Hepatocyte (in vitro differentiated cells): ENCODE measurements at regions not wholly inside any gene's neighbourhood (a gene's known extent, or its start where the extent isn't known, plus 50 kb on each side); places are given as distances from the start of the nearest gene placed in this dataset.

ENCODE experiments used
- DNase-seq: peaks from one replicate; pipeline ENCODE4 v3.0.0-alpha.2; 2016; ENCODE audit warnings: low spot score
- H2AFZ ChIP-seq: fragments of 200-600 bp; sonication (generic); 2 replicates; pipeline ENCODE4 v1.6.0; 2016; ENCODE audit warnings: antibody characterized with exemption, mild to moderate bottlenecking
- H3K27ac ChIP-seq: fragments of 200-600 bp; sonication (generic); 2 replicates; pipeline ENCODE4 v1.5.1; 2016; ENCODE audit warnings: mild to moderate bottlenecking
- H3K27me3 ChIP-seq: fragments of 200-600 bp; sonication (generic); 2 replicates; pipeline ENCODE4 v1.6.1; 2016
- H3K36me3 ChIP-seq: fragments of 200-600 bp; sonication (generic); replicated peaks from 2 replicates; pipeline ENCODE4 v1.5.1; 2016; ENCODE audit warnings: low read depth; ENCODE audit not compliant: insufficient read depth
- H3K4me1 ChIP-seq: fragments of 200-600 bp; sonication (generic); 2 replicates; pipeline ENCODE4 v1.5.1; 2016; ENCODE audit warnings: mild to moderate bottlenecking, moderate library complexity; ENCODE audit not compliant: insufficient read depth
- H3K4me2 ChIP-seq: fragments of 200-600 bp; sonication (generic); 2 replicates; pipeline ENCODE4 v1.6.0; 2016
- H3K4me3 ChIP-seq: fragments of 200-600 bp; sonication (generic); 2 replicates; pipeline ENCODE4 v1.5.1; 2016; ENCODE audit warnings: mild to moderate bottlenecking
- H3K79me2 ChIP-seq: fragments of 200-600 bp; sonication (generic); 2 replicates; pipeline ENCODE4 v1.6.0; 2017; ENCODE audit warnings: mild to moderate bottlenecking
- H3K9me2 ChIP-seq: fragments of 200-600 bp; sonication (generic); replicated peaks from 2 replicates; pipeline ENCODE4 v1.6.0; 2017; ENCODE audit warnings: mild to moderate bottlenecking; ENCODE audit not compliant: insufficient read depth
- H3K9me3 ChIP-seq: fragments of 200-600 bp; sonication (generic); 2 replicates; pipeline ENCODE4 v1.5.1; 2016; ENCODE audit warnings: low read depth, mild to moderate bottlenecking
- H4K20me1 ChIP-seq: fragments of 200-600 bp; sonication (generic); 2 replicates; pipeline ENCODE4 v1.6.0; 2016; ENCODE audit warnings: mild to moderate bottlenecking; ENCODE audit not compliant: insufficient read depth, poor library complexity, severe bottlenecking
- EZH2 ChIP-seq: fragments of 200-600 bp; sonication (generic); IDR thresholded peaks from 2 replicates; pipeline ENCODE4 v1.6.1; 2016; ENCODE audit warnings: antibody characterized with exemption, mild to moderate bottlenecking, borderline replicate concordance
- EZH2phosphoT487 ChIP-seq: fragments of 200-600 bp; sonication (generic); IDR thresholded peaks from one replicate; pipeline ENCODE4 v1.6.1; 2018; ENCODE audit warnings: antibody characterized with exemption, mild to moderate bottlenecking, low read depth, moderate library complexity; ENCODE audit not compliant: unreplicated experiment, severe bottlenecking
- WGBS: methylation state at CpG from one replicate; pipeline ENCODE4 v1.1.6; 2016; ENCODE audit warnings: low lambda C conversion rate; ENCODE audit errors: missing lambda C conversion rate; 5-methylcytosine and 5-hydroxymethylcytosine counted together
- TF ChIP-seq, protein P1 (sequence below): fragments of 200-600 bp; sonication (generic); IDR thresholded peaks from 2 replicates; pipeline ENCODE4 v1.5.1; 2016; ENCODE audit warnings: antibody characterized with exemption, mild to moderate bottlenecking; ENCODE audit not compliant: poor library complexity

DNA sequence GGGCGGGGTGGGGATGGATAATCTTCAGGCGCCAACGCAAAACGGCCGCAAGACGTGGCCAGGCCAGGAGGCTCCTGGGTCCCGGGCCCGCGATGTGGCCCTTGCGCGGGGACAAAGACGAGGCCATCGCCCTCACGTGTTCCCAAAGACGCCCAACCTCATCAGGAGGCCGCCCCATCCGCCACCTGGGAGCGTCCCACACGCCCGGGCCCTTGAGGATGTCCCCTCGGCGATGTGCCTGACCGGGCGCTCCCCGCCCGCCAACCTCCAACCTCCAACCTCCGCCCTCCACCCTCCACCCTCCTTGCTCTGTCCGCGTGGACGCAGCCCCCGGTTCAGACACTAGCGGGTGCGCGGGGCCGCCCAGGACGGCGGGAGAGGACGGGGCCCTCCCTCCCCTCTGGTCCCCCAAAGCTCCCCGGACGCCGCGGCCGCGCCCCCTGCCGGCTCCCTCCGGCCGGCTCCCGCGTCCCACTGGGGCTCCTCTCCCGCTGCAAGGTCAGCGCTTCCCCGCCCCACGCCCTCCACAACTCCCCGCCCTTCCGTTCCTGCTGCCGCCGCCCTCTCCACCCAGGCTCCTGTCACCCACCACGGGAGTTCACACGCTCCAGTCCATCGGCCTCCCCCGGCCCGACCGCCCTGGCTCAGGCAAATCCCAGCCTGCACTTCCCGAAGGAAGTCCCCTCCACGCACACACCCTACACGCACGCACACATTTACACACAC is 250.8 kb upstream of the RPL38 start:
- no peaks in the 10 kb centered on the region for H3K9me2 ChIP-seq
- H3K4me3 ChIP-seq = peak overlapping the region; percentile 24
- DNase-seq = peak; percentile 74
- H3K27me3 ChIP-seq = peaks cover 20% of the 10 kb centered on the region
- no peaks in the 10 kb centered on the region for H3K36me3 ChIP-seq
- H3K79me2 ChIP-seq = no peaks in the 10 kb centered on the region
- H3K9me3 ChIP-seq = no peaks in the 10 kb centered on the region
- H3K4me2 ChIP-seq = peak overlapping the region; percentile 93
- peak overlapping the region; percentile 31 for H3K27ac ChIP-seq
- H4K20me1 ChIP-seq = no peaks in the 10 kb centered on the region
- 4% methylated on average over 48 of the region's 67 CpGs for WGBS
- H3K4me1 ChIP-seq = peaks cover 11% of the 10 kb centered on the region
- no peak for TF ChIP-seq EZH2
- TF ChIP-seq, protein P1, sequence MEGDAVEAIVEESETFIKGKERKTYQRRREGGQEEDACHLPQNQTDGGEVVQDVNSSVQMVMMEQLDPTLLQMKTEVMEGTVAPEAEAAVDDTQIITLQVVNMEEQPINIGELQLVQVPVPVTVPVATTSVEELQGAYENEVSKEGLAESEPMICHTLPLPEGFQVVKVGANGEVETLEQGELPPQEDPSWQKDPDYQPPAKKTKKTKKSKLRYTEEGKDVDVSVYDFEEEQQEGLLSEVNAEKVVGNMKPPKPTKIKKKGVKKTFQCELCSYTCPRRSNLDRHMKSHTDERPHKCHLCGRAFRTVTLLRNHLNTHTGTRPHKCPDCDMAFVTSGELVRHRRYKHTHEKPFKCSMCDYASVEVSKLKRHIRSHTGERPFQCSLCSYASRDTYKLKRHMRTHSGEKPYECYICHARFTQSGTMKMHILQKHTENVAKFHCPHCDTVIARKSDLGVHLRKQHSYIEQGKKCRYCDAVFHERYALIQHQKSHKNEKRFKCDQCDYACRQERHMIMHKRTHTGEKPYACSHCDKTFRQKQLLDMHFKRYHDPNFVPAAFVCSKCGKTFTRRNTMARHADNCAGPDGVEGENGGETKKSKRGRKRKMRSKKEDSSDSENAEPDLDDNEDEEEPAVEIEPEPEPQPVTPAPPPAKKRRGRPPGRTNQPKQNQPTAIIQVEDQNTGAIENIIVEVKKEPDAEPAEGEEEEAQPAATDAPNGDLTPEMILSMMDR = peak; percentile 66
- H2AFZ ChIP-seq = peak overlapping the region; percentile 32

DNA sequence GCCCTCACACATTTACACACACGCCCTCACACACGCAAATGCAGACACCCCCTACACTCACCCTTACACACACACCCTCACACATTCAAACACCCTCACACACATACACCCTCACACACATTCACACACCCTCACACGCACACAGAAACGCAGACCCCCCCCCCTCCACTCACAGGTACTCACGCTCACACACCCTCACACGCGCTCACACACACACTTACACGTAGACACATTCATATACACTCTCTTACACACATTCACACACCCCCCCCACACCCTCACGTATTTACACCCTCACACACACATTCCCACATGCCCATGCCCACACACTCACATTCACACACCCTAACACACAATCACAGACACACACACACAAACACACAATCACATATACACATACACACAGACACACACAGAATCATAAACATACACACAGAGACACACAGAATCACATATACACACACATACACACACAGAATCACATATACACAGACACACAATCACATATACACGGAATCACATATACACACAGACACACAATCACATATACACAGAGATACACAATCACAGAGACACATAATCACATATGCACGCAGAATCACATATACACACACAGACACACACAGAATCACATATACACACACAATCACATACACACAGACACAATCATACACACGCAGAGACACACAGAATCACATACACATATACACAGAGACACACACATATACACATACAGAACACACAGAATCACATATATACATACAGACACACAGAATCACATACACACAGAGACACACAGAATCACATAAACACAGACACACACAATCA is 250.1 kb upstream of the RPL38 start:
- no peak overlapping the region for H3K4me3 ChIP-seq
- peak overlapping the region; percentile 93 for H3K4me2 ChIP-seq
- H2AFZ ChIP-seq = no peak overlapping the region
- H3K27ac ChIP-seq = no peak overlapping the region
- TF ChIP-seq, protein P1 = no peak
- no peak for TF ChIP-seq EZH2
- TF ChIP-seq EZH2phosphoT487 = no peak
- H3K27me3 ChIP-seq = peaks cover 20% of the 10 kb centered on the region
- no peaks in the 10 kb centered on the region for H3K9me2 ChIP-seq
- no peaks in the 10 kb centered on the region for H4K20me1 ChIP-seq
- no peak for DNase-seq
- no peaks in the 10 kb centered on the region for H3K36me3 ChIP-seq
- WGBS = 72% methylated on average over 11 of the region's 12 CpGs
- H3K9me3 ChIP-seq = no peaks in the 10 kb centered on the region
- H3K79me2 ChIP-seq = no peaks in the 10 kb centered on the region
- H3K4me1 ChIP-seq = peaks cover 11% of the 10 kb centered on the region

DNA sequence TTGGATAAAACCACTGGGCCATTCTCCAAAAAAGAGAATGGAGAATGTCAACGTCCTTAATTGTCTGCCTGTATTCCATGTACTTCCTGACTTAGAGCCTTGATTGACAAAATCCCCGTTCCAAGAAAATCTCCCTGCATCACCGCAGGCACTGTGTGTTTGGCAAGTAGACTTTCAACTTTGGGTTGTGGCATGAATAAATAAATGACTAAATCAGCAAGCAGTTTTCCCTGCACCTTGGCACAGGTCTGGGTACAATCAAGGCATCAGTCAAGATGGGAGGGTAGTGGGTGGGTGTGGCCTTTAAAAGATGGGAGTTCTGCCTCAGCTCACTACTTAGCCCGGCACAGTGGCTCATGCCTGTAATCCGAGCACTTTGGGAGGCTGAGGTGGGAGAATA is 248.5 kb upstream of the RPL38 start:
- Histone ChIP-seq H4K20me1 (no peaks in the 10 kb centered on the region), H3K79me2 (no peaks in the 10 kb centered on the region), H3K4me2 (no peak overlapping the region), H3K27me3 (peaks cover 20% of the 10 kb centered on the region), H3K36me3 (no peaks in the 10 kb centered on the region), H3K27ac (no peak overlapping the region), H3K4me3 (no peak overlapping the region), H3K9me3 (no peaks in the 10 kb centered on the region), H3K9me2 (no peaks in the 10 kb centered on the region), H3K4me1 (peaks cover 11% of the 10 kb centered on the region), H2AFZ (no peak overlapping the region)
- no peak for DNase-seq
- no peak for TF ChIP-seq EZH2phosphoT487
- no peak for TF ChIP-seq EZH2
- TF ChIP-seq, protein P1 = no peak
- 83% methylated on average over 5 of the region's 5 CpGs for WGBS
